B cell (primary cell): ENCODE measurements at regions not wholly inside any gene's neighbourhood (a gene's known extent, or its start where the extent isn't known, plus 50 kb on each side); places are given as distances from the start of the nearest gene placed in this dataset.

ENCODE experiments used
- ATAC-seq: fragments of 200-7000 bp; cut with Tn5 transposase; one replicate; pipeline ENCODE4 v1.10.0; 2021; ENCODE audit warnings: low read depth, mild to moderate bottlenecking, moderate number of reproducible peaks, moderate library complexity
- CTCF ChIA-PET: fragments of 350-600 bp; sonication (Branson Sonifier 250); formaldehyde crosslinking; loops from one replicate; lab custom pipeline; 2021; ENCODE audit warnings: antibody characterized with exemption, inconsistent platforms; lab: Charles Lee
- POLR2A ChIA-PET: fragments of 350-600 bp; sonication (Branson Sonifier 250); formaldehyde crosslinking; loops from one replicate; lab custom pipeline; 2021; ENCODE audit warnings: antibody characterized with exemption; lab: Charles Lee
- DNase-seq: peaks from one replicate; pipeline ENCODE4 v3.0.0; 2013
- H2AFZ ChIP-seq: 2 replicates; pipeline ENCODE4 v1.6.1; 2012; ENCODE audit warnings: mild to moderate bottlenecking, low read depth, low read length; ENCODE audit not compliant: insufficient read depth, poor library complexity, severe bottlenecking
- H3K27ac ChIP-seq, 2 donors: 1 replicate in 1 of 2; 2 replicates in 1 of 2; pipeline ENCODE4 v1.5.1; 2012 to 2013; ENCODE audit warnings: low read length in 2 of 2, mild to moderate bottlenecking in 2 of 2, moderate library complexity in 1 of 2
- H3K27me3 ChIP-seq, 4 experiments: fragments of 200-600 bp in 1 of 4; sonication (generic) in 1 of 4; replicated peaks in 1 of 4; 1 replicate in 2 of 4; 2 replicates in 2 of 4; pipeline versions ENCODE4 v1.6.1 to v1.7.0; 2013 to 2016; ENCODE audit warnings: low read length in 3 of 4, mild to moderate bottlenecking in 2 of 4, mixed read lengths in 1 of 4, moderate library complexity in 1 of 4; ENCODE audit not compliant: insufficient read depth in 4 of 4, control insufficient read depth in 3 of 4; ENCODE audit errors: control extremely low read depth in 1 of 4
- H3K36me3 ChIP-seq, 2 experiments: replicated peaks in 1 of 2; 1 replicate in 1 of 2; 2 replicates in 1 of 2; pipeline versions ENCODE4 v1.6.1 to v1.7.1; 2013; ENCODE audit warnings: low read length in 1 of 2; ENCODE audit not compliant: insufficient read depth in 2 of 2, control insufficient read depth in 1 of 2; ENCODE audit errors: control extremely low read depth in 1 of 2, extremely low read depth in 1 of 2
- H3K4me1 ChIP-seq, 2 donors: fragments of 200-600 bp in 1 of 2; sonication (generic) in 1 of 2; 1 replicate in 1 of 2; 2 replicates in 1 of 2; pipeline versions ENCODE4 v1.5.1 to v1.6.1; 2013 to 2017; ENCODE audit warnings: low read length in 2 of 2; ENCODE audit not compliant: control insufficient read depth in 2 of 2, insufficient read depth in 2 of 2
- H3K4me2 ChIP-seq: replicated peaks from 2 replicates; pipeline ENCODE3; 2012; ENCODE audit warnings: mild to moderate bottlenecking, low read depth, low read length; ENCODE audit not compliant: poor library complexity, severe bottlenecking
- H3K4me3 ChIP-seq, 5 experiments: fragments of 200-600 bp in 1 of 5; sonication (generic) in 1 of 5; 1 replicate in 3 of 5; 2 replicates in 2 of 5; pipeline versions ENCODE4 v1.5.1 to v1.7.0; 2011 to 2016; ENCODE audit warnings: low read length in 4 of 5, mild to moderate bottlenecking in 4 of 5, low read depth in 2 of 5, control low read depth in 1 of 5, moderate library complexity in 1 of 5; ENCODE audit not compliant: insufficient read depth in 1 of 5; ENCODE audit errors: control extremely low read depth in 1 of 5, extremely low read depth in 1 of 5
- H3K79me2 ChIP-seq: fragments of 200-600 bp; sonication (generic); one replicate; pipeline ENCODE4 v1.6.0; 2016; ENCODE audit warnings: low read length; ENCODE audit not compliant: control insufficient read depth, insufficient read depth
- H3K9ac ChIP-seq: fragments of 200-600 bp; sonication (generic); 2 replicates; pipeline ENCODE4 v1.6.1; 2017; ENCODE audit warnings: mild to moderate bottlenecking, low read length, moderate library complexity
- H3K9me3 ChIP-seq, 3 donors: one replicate each; pipeline versions ENCODE4 v1.6.1 to v1.7.1; 2013; ENCODE audit warnings: low read length in 2 of 3; ENCODE audit not compliant: control insufficient read depth in 2 of 3, insufficient read depth in 1 of 3; ENCODE audit errors: control extremely low read depth in 1 of 3
- H4K20me1 ChIP-seq: 2 replicates; pipeline ENCODE4 v1.6.0; 2012; ENCODE audit warnings: mild to moderate bottlenecking, low read length; ENCODE audit not compliant: insufficient read depth, control insufficient read depth, poor library complexity, severe bottlenecking
- H3K27ac Mint-ChIP-seq: one replicate; pipeline ENCODE4 v1.8.0; 2021; ENCODE audit warnings: mixed read lengths
- H3K27me3 Mint-ChIP-seq: one replicate; pipeline ENCODE4 v1.8.0; 2021; ENCODE audit warnings: mixed read lengths
- H3K4me1 Mint-ChIP-seq: one replicate; pipeline ENCODE4 v1.8.0; 2021; ENCODE audit warnings: mixed read lengths
- H3K4me3 Mint-ChIP-seq: one replicate; pipeline ENCODE4 v1.8.0; 2021; ENCODE audit warnings: mixed read lengths
- H3K9me3 Mint-ChIP-seq: one replicate; pipeline ENCODE4 v1.8.0; 2022; ENCODE audit warnings: mixed read lengths; ENCODE audit not compliant: insufficient read depth
- CTCF ChIP-seq: fragments of 200-600 bp; IDR thresholded peaks from one replicate; pipeline ENCODE4 v1.8.0; 2022; ENCODE audit warnings: antibody characterized with exemption, mild to moderate bottlenecking
- EZH2 ChIP-seq: IDR thresholded peaks from 2 replicates; pipeline ENCODE4 v1.6.1; 2012; ENCODE audit warnings: borderline replicate concordance, low read depth, mild to moderate bottlenecking, moderate library complexity, low read length; ENCODE audit not compliant: insufficient read depth, poor library complexity, severe bottlenecking
- WGBS: methylation state at CpG from one replicate; pipeline ENCODE4 v1.1.5; 2013; ENCODE audit warnings: missing lambda C conversion rate; ENCODE audit not compliant: insufficient coverage; 5-methylcytosine and 5-hydroxymethylcytosine counted together
- intact Hi-C: fragments of 100-400 bp; cut with micrococcal nuclease; formaldehyde crosslinking; loops from one replicate; pipeline ENCODE4 v1.10.0; 2022

- H3K4me1 ChIP-seq, result peaks cover 15 to 19% of the 10 kb centered on the region in 2 donors
- H3K27ac ChIP-seq, result no peak overlapping the region
- TF ChIP-seq EZH2 (no peak), CTCF (peak; percentile 87)
- Mint-ChIP-seq H3K27ac (no peak overlapping the region), H3K4me3 (no peak overlapping the region), H3K27me3 (no peaks in the 10 kb centered on the region), H3K4me1 (peaks cover 22% of the 10 kb centered on the region), H3K9me3 (no peaks in the 10 kb centered on the region)
- DNase-seq, result peak; percentile 66
- ChIA-PET CTCF (interaction anchor here (0.6 to 17.0 kb wide), 40 partner anchors 10 to 1425 kb away, joined by 3 to 199 read pairs (median 6); partner anchors contain the start of gene TNFAIP3), POLR2A (no interaction called here)
- no peak overlapping the region for H3K9ac ChIP-seq
- 40% methylated on average over 2 of the region's 6 CpGs for WGBS
- intact Hi-C loops, result loop anchor here (1.0 kb wide), 3 partner anchors 75 to 237 kb away; no protein-coding TSS in a partner anchor
- H3K4me2 ChIP-seq, result no peak overlapping the region
- H3K27me3 ChIP-seq, result no peaks in the 10 kb centered on the region
- no peak overlapping the region for H2AFZ ChIP-seq
- H4K20me1 ChIP-seq, result no peaks in the 10 kb centered on the region
- peak; percentile 72 for ATAC-seq
- no peaks in the 10 kb centered on the region for H3K79me2 ChIP-seq
- no peaks in the 10 kb centered on the region for H3K9me3 ChIP-seq
- no peak overlapping the region for H3K4me3 ChIP-seq
- no peaks in the 10 kb centered on the region for H3K36me3 ChIP-seq
These were observed 77.9 kb downstream of the TNFAIP3 start for GRCh38 chr6:137944793-137945498.

- H3K4me3 ChIP-seq, result no peak overlapping the region
- peak overlapping the region in 1 of 2 donors; percentile 8 for H3K27ac ChIP-seq
- H3K9me3 Mint-ChIP-seq, result no peaks in the 10 kb centered on the region
- ChIA-PET POLR2A (interaction anchor here (0.7 kb wide), 1 partner anchor 10 kb away, joined by 3 read pairs; no protein-coding TSS in a partner anchor), CTCF (interaction anchor here (0.8 to 17.0 kb wide), 12 partner anchors 9 to 291 kb away, joined by 3 to 199 read pairs (median 6); partner anchors contain the start of gene TNFAIP3)
- no CpG with 5 or more reads among the region's 1 CpG for WGBS
- TF ChIP-seq CTCF (no peak), EZH2 (no peak)
- H3K4me3 Mint-ChIP-seq, result peak overlapping the region; percentile 46
- H3K9me3 ChIP-seq, result no peaks in the 10 kb centered on the region
- no peaks in the 10 kb centered on the region for H4K20me1 ChIP-seq
- H3K4me1 Mint-ChIP-seq, result peaks cover 24% of the 10 kb centered on the region
- DNase-seq, result peak; percentile 52
- H3K27me3 Mint-ChIP-seq, result no peaks in the 10 kb centered on the region
- H3K27ac Mint-ChIP-seq, result no peak overlapping the region
- intact Hi-C loops, result loop anchor here (2.0 kb wide), 2 partner anchors 25 to 57 kb away; no protein-coding TSS in a partner anchor
- H3K9ac ChIP-seq, result no peak overlapping the region
- H2AFZ ChIP-seq, result peak overlapping the region; percentile 38
- no peaks in the 10 kb centered on the region for H3K27me3 ChIP-seq
- H3K4me2 ChIP-seq, result peak overlapping the region; percentile 24
- ATAC-seq, result no peak
- no peaks in the 10 kb centered on the region for H3K36me3 ChIP-seq
- no peaks in the 10 kb centered on the region for H3K79me2 ChIP-seq
- H3K4me1 ChIP-seq, result peaks cover 20 to 26% of the 10 kb centered on the region in 2 donors
These were observed 82.8 kb downstream of the TNFAIP3 start for GRCh38 chr6:137949686-137950390.
